ENCODE measurements at regions not wholly inside any gene's neighbourhood (a gene's known extent, or its start where the extent isn't known, plus 50 kb on each side); places are given as distances from the start of the nearest gene placed in this dataset.
"Not testable (repeated sequence)": the region's sequence is repeated elsewhere in the genome, so short reads cannot be mapped to it uniquely, and the experiment has no call there.

GRCh38 chr18:51330739-51331138, 133.3 kb upstream of the MEX3C start:
- DNase-seq (ENCODE audit: low spot score) = no peak

DNA sequence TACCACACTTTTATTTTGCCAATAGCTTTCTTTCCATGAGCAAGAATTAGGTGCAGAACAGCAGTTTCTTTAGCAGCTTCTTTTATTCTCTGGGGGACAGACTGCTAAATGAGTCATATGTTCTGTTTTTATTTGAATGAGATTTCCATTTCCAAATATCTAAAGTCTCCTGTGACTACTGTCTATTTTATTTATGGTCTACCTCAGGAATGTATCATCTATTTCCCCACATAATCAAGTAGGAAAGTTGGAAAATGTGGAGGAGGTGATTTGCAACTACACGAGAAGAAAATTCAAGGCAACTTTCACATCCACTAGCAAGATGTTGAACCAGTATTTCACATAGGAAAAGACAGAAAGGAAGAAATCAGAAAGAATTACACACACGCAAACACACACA, 139.9 kb upstream of the MEX3C start:
- DNase-seq (ENCODE audit: low spot score) = no peak

GRCh38 chr18:51339856-51340255, 142.4 kb upstream of the MEX3C start:
- DNase-seq (ENCODE audit: low spot score) = no peak

GRCh38 chr18:51340332-51340731, 142.9 kb upstream of the MEX3C start:
- DNase-seq (ENCODE audit: low spot score) = no peak

DNA sequence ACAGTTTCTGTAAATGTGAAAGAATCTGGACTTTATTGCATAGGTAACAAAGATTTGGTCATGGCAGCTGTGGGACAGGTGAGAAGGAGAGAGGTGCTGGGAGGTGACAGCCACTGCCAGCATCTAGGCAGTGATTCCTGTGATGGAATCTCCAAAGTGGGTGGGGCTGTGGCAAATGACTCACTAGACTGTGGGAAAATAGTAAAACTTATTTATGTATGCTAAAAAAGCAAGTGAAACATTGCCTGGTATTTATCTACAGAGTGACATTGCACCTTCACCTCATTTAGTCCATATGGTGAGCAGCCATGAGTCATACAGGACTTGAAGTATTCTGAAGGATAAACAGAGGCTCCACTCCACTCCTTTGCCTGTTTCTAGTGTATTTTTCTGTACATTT, 145.3 kb upstream of the MEX3C start:
- DNase-seq (ENCODE audit: low spot score) = no peak

- no peak for DNase-seq (ENCODE audit: low spot score)
Observed at GRCh38 chr18:51345848-51346391, 148.4 kb upstream of the MEX3C start.

GRCh38 chr18:51346404-51346803, 148.9 kb upstream of the MEX3C start:
- no peak for DNase-seq (ENCODE audit: low spot score)

- DNase-seq (ENCODE audit: low spot score) = no peak
Observed at GRCh38 chr18:51350081-51350480, 152.6 kb upstream of the MEX3C start.

DNA sequence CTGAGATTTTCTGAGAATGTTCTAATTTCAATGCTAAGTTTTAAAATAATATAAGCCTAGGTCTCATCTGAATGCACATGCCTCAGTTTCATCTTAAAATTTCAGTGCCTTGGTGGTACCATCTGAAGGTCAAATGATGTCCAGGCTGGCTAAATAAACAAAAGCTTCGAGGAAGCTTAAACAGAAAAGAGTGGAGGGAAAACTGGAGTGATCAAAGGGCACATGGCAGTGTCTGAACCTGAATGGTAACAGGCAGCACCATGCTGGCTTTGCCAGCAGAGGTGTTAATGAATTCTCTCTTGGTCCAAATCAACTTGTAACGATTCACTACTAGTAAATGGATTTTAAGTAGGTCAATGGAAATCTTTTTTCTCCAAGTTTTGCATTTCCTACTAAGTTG, 158.4 kb upstream of the MEX3C start:
- DNase-seq (ENCODE audit: low spot score) = no peak

DNA sequence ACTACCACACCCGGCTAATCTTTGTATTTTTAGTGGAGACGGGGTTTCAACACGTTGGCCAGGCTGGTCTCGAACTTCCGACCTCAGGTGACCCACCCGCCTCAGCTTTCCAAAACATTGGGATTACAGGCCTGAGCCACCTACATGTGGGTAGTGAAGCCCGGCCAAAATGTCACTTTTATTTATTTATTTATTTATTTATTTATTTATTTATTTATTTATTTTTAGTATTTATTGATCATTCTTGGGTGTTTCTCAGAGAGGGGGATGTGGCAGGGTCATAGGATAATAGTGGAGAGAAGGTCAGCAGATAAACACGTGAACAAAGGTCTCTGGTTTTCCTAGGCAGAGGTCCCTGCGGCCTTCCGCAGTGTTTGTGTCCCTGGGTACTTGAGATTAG, 162.8 kb upstream of the MEX3C start:
- DNase-seq (ENCODE audit: low spot score) = not testable (repeated sequence)

GRCh38 chr18:51361130-51361860, 163.8 kb upstream of the MEX3C start:
- DNase-seq (ENCODE audit: low spot score) = no peak

DNA sequence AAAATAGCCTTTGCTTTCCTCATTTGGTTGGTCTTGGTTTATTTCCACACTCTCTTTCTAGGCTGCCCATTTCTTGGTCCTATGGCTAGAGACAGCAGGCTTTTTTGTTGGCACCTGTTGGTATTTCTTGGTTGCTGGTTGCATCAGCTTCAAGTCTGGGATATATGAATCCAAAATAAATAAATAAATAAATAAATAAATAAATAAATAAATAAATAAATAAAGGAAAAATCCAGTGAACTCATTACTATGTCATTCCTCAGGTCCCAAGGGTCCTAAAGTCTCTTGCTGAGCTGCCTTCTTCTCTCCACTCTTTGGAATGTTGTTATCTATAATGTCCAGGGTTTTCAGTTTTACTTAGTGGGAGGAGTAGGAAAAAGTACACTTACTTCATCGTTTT, 165.9 kb upstream of the MEX3C start:
- no peak for DNase-seq (ENCODE audit: low spot score)

DNA sequence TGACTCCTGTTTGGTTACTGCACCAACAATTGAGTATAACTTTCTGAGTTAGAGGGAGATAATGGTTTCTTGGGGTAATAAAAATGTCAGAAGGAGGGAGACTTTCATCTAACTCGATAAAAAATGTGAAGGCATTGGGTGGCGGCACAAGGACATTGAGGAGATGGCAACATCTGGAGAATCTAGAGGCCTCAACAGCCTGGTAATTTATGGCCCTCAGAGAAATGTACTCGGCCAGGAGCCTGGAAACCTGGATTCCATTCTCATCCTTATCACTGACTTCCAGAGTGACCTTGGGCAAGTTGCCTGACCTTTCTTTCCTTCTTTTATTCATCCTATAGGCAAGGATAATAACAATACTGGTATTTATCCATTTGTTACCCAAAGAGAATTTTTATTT, 173.5 kb upstream of the MEX3C start:
- DNase-seq (ENCODE audit: low spot score) = no peak

DNA sequence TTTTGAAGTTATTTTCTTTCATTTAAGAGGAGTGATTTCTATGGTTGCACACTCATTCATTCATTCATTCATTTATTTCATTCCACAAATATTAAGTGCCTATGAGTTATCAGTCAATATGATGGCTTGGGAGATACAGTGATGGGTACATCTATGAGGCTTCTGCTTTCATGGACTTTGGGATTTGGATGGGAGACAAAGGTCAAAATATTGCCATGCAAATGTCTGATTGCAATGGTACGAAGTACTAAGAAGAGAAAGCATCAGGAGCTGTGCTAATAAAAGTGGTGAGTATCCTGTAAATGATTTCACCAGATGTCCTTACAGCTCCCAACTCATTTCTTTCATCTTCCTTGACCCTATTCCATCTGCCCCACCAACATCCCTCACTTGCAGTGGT, 174.4 kb upstream of the MEX3C start:
- DNase-seq (ENCODE audit: low spot score) = no peak

DNA sequence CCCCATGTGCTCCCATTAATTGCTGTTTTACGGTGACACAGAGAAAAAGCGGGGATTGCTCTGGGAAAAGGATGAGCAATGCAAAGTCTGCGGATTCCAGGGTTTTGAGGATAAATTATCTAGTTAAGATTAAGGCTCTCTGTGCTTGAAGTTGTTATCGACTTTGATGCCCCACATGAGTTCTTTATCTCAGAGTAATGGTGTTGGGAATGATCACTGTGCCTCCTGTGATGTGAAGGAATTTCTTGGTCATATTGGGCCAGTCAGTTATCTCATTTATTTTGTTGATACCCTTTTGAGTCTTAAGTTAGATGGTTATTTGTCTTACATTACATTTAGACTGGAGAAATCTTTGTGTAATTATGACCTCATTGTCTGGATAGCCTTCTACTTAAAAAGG, 184.6 kb upstream of the MEX3C start:
- DNase-seq (ENCODE audit: low spot score) = no peak

- no peak for DNase-seq (ENCODE audit: low spot score)
Observed at GRCh38 chr18:51383116-51383515, 185.6 kb upstream of the MEX3C start.

GRCh38 chr18:51383711-51384110, 186.2 kb upstream of the MEX3C start:
- no peak for DNase-seq (ENCODE audit: low spot score)

- no peak for DNase-seq (ENCODE audit: low spot score)
Observed at GRCh38 chr18:51385270-51385669, 187.8 kb upstream of the MEX3C start.

- DNase-seq (ENCODE audit: low spot score) = no peak
Observed at GRCh38 chr18:51390702-51391101, 193.2 kb upstream of the MEX3C start.

GRCh38 chr18:51391215-51391614, 193.7 kb upstream of the MEX3C start:
- DNase-seq (ENCODE audit: low spot score) = no peak

- DNase-seq (ENCODE audit: low spot score) = no peak
Observed at GRCh38 chr18:51391731-51392130, 194.2 kb upstream of the MEX3C start.

DNA sequence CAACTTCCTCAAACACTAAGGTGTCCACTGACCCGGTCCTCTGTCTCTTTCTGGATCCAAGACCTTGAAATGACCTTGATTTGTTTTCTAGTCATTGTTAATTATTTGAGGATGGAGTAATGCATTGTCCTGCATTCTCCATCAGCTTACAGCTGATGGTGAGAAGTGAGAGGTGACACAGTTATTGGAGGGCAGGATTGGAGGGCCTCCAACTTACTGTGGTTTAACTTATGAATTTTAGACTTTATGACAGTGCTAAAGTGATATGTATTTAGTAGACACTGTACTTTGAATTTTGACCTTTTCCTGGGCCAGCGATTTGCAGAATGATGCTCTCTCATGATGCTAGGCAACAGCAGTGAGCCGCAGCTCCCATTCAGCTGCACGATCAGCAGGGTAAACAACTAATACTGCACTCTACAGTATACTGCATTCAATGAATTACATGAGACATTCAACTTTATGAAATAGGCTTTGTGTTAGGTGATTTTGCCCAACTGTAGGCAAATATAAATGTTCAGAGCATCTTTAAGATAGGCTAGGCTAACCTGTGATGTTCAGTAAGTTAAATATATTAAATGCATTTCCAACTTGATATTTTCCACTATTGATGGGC, 200.0 kb upstream of the MEX3C start:
- no peak for DNase-seq (ENCODE audit: low spot score)

- no peak for DNase-seq (ENCODE audit: low spot score)
Observed at GRCh38 chr18:51398104-51398503, 200.6 kb upstream of the MEX3C start.

All from hematopoietic multipotent progenitor cell treated with erythropoietin and hydrocortisone succinate and interleukin-3 and kit ligand, for 17 days (in vitro differentiated cells).